ENCODE measurements at regions not wholly inside any gene's neighbourhood (a gene's known extent, or its start where the extent isn't known, plus 50 kb on each side); places are given as distances from the start of the nearest gene placed in this dataset.

DNA sequence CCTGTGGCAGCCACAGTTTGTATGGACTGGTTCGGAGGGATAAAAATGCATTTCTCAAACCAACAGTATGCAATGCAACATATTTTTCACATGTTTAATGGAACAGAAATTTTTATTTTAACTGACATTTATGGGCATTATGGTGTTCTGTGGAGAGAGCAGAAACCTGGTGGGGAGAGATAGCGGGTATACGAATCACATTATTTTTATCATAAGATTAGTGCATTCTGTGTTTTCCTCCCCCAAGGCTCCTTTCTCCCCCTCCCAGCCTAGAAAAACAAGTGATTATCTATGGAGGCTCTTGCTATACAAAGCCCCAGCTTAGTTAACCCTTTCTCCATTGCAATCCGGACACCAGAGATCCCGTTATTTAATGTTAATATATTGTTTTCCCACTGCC lies 289.8 kb upstream of the PIK3C3 start:
- TF ChIP-seq, protein P1, sequence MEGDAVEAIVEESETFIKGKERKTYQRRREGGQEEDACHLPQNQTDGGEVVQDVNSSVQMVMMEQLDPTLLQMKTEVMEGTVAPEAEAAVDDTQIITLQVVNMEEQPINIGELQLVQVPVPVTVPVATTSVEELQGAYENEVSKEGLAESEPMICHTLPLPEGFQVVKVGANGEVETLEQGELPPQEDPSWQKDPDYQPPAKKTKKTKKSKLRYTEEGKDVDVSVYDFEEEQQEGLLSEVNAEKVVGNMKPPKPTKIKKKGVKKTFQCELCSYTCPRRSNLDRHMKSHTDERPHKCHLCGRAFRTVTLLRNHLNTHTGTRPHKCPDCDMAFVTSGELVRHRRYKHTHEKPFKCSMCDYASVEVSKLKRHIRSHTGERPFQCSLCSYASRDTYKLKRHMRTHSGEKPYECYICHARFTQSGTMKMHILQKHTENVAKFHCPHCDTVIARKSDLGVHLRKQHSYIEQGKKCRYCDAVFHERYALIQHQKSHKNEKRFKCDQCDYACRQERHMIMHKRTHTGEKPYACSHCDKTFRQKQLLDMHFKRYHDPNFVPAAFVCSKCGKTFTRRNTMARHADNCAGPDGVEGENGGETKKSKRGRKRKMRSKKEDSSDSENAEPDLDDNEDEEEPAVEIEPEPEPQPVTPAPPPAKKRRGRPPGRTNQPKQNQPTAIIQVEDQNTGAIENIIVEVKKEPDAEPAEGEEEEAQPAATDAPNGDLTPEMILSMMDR (IDR thresholded peaks at IDR 0.05; ENCODE audit: insufficient read depth, low read length, poor library complexity, severe bottlenecking) = no peak
- no peak for TF ChIP-seq EZH2phosphoT487 (conservative IDR thresholded peaks at IDR 0.05; ENCODE audit: low read length)

Data from SU-DHL-6 (cell line).